NB4 (cell line): ENCODE measurements at regions not wholly inside any gene's neighbourhood (a gene's known extent, or its start where the extent isn't known, plus 50 kb on each side); places are given as distances from the start of the nearest gene placed in this dataset.

Experiments used
- CTCF ChIP-seq: IDR thresholded peaks from one replicate; pipeline ENCODE4 v1.5.1; 2012; ENCODE audit warnings: low read depth, low read length
- MYC ChIP-seq: IDR thresholded peaks from 2 replicates; pipeline ENCODE4 v1.6.1; 2011; ENCODE audit warnings: low read depth, low read length
- POLR2A ChIP-seq: IDR thresholded peaks from 2 replicates; pipeline ENCODE4 v1.6.1; 2011; ENCODE audit warnings: mild to moderate bottlenecking; ENCODE audit not compliant: insufficient read length; ENCODE audit errors: extremely low read depth

- TF ChIP-seq CTCF (no peak), POLR2A (no peak), MYC (no peak)
Observed at GRCh38 chr17:22461460-22462145, 769.3 kb downstream of the KCNJ18 start.
